Testis (tissue), 2 donors: ENCODE measurements at regions not wholly inside any gene's neighbourhood (a gene's known extent, or its start where the extent isn't known, plus 50 kb on each side); places are given as distances from the start of the nearest gene placed in this dataset.

ENCODE experiments used
- DNase-seq: peaks from one replicate; pipeline ENCODE4 v3.0.0-alpha.2; 2019
- H3K27ac ChIP-seq, 2 donors: fragments of 200-600 bp; sonication (generic); one replicate each; pipeline ENCODE4 v1.5.1; 2019
- H3K27me3 ChIP-seq: fragments of 200-600 bp; sonication (generic); one replicate; pipeline ENCODE4 v1.5.1; 2019
- H3K36me3 ChIP-seq: fragments of 200-600 bp; sonication (generic); one replicate; pipeline ENCODE4 v1.5.1; 2017; ENCODE audit warnings: low read depth; ENCODE audit errors: missing control alignments
- H3K4me1 ChIP-seq: fragments of 200-600 bp; sonication (generic); one replicate; pipeline ENCODE4 v1.5.1; 2019
- H3K4me3 ChIP-seq, 2 donors: fragments of 200-600 bp; sonication (generic); one replicate each; pipeline ENCODE4 v1.5.1; 2017 to 2019
- H3K9me3 ChIP-seq: fragments of 200-600 bp; sonication (generic); one replicate; pipeline ENCODE4 v1.5.1; 2017
- CTCF ChIP-seq, 3 experiments: fragments of 450-650 bp in 2 of 3; fragments of 200-600 bp in 1 of 3; sonication (generic) in 1 of 3; IDR thresholded peaks; one replicate each; pipeline ENCODE4 v1.5.1; 2016 to 2019; ENCODE audit warnings: antibody characterized with exemption in 3 of 3, mild to moderate bottlenecking in 2 of 3, moderate library complexity in 1 of 3
- POLR2A ChIP-seq: fragments of 450-650 bp; IDR thresholded peaks from one replicate; pipeline ENCODE4 v1.6.1; 2017; ENCODE audit warnings: antibody characterized with exemption, mild to moderate bottlenecking, moderate library complexity
- WGBS, 2 donors: methylation state at CpG; one replicate each; pipeline ENCODE4 v1.1.5; 2018; 5-methylcytosine and 5-hydroxymethylcytosine counted together
- intact Hi-C: fragments of 100-400 bp; cut with DNase I; formaldehyde crosslinking; loops from one replicate; pipeline ENCODE4 v1.15.1; 2023; ENCODE audit warnings: low total_unique reads

DNA sequence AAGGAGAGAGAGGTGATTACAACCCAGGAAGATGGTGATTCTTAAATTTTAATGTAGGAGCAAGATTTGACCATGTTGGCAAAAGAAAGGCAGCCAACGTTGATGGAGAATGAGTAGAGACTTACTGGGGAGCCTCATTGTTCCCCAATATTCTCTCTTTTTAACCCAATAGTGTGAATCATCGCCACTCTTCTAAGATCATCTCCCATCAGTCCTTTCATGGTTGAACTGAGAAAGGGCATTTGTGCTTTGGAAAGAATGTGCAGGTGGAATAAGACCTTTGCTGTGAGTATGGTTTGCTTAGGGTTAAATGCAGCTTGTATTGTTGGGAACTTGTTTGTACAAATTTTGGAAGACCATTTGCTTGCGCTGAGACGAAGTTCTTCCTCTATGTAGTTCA lies 231.0 kb downstream of the TBXT start:
- intact Hi-C loops, result no loop called here
- TF ChIP-seq POLR2A, result no peak
- TF ChIP-seq CTCF (IDR thresholded peaks at IDR 0.05), result no peak

DNA sequence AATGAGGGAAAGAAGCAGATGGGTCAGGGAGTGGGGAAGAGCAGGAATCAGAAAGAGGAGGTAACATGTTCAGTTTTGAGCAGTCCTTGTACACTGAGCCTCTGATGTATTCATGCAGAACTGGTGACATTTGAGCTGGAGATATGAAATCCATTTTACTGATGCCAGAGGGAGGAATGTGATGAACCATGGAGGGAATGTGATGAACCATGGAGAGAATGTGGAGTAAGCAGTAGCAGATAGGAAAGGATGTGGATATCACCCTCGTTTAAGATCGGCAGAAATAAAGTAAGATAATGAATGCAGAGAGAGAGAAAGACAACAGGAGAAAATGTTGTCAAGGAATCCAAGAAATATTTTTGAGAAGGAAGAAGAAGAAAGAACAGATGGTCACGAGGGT lies 231.6 kb downstream of the TBXT start:
- Histone ChIP-seq H3K27me3 (no peaks in the 10 kb centered on the region), H3K9me3 (no peaks in the 10 kb centered on the region), H3K27ac (no peak overlapping the region), H3K4me1 (no peaks in the 10 kb centered on the region), H3K4me3 (no peak overlapping the region), H3K36me3 (no peaks in the 10 kb centered on the region)
- TF ChIP-seq POLR2A, result no peak
- no peak for TF ChIP-seq CTCF (IDR thresholded peaks at IDR 0.05)
- intact Hi-C loops, result no loop called here
- DNase-seq, result no peak
- 79 to 87% methylated on average over 3 of the region's 3 CpGs for WGBS, 2 donors

More for the DNA sequence above, 231.0 kb downstream of the TBXT start:
- H3K4me1 ChIP-seq, result no peaks in the 10 kb centered on the region
- H3K27me3 ChIP-seq, result no peaks in the 10 kb centered on the region
- H3K9me3 ChIP-seq, result no peaks in the 10 kb centered on the region
- WGBS, 2 donors, result 89 to 98% methylated on average over 4 of the region's 4 CpGs
- no peaks in the 10 kb centered on the region for H3K36me3 ChIP-seq
- no peak for DNase-seq
- H3K4me3 ChIP-seq, result no peak overlapping the region
- no peak overlapping the region for H3K27ac ChIP-seq

- Histone ChIP-seq H3K27me3 (no peaks in the 10 kb centered on the region), H3K27ac (no peak overlapping the region), H3K4me3 (no peak overlapping the region), H3K4me1 (no peaks in the 10 kb centered on the region), H3K9me3 (no peaks in the 10 kb centered on the region), H3K36me3 (no peaks in the 10 kb centered on the region)
- 72 to 81% methylated on average over 9 of the region's 9 CpGs for WGBS, 2 donors
- intact Hi-C loops, result no loop called here
- TF ChIP-seq POLR2A (no peak), CTCF (IDR thresholded peaks at IDR 0.05) (no peak)
- DNase-seq, result no peak
Observed at GRCh38 chr6:165931675-165932074, 236.0 kb downstream of the TBXT start.

DNA sequence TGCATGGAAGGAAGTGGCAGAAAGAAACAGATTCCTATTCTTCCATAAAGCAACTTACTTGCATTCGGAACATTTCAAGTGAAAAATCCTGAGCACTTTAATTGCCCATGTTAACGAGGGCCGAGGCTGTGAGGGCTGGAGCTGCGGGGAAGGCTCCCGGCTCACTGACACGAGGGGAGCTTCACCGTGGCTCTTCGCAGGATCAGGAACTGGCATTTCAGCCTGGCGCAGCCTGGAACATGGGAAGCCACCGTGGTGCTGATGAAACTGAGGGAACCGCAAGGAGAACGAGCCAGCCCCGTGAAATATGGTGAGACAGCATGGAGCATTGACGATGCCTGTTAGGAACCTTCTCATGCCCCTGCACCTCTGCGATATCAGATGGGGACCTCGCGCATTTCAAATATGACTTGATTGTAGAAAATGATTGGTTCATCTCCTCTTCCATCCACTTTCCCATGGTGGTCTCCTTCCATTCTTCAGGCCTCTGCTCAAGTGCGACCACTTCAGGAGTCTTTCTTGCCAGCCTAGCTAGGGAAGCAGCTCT lies 236.9 kb downstream of the TBXT start:
- intact Hi-C loops, result no loop called here
- Histone ChIP-seq H3K36me3 (no peaks in the 10 kb centered on the region), H3K9me3 (no peaks in the 10 kb centered on the region), H3K27ac (no peak overlapping the region), H3K4me3 (no peak overlapping the region), H3K4me1 (no peaks in the 10 kb centered on the region), H3K27me3 (no peaks in the 10 kb centered on the region)
- WGBS, 2 donors, result 58 to 82% methylated on average over 18 of the region's 18 CpGs
- no peak for DNase-seq
- no peak for TF ChIP-seq CTCF (IDR thresholded peaks at IDR 0.05)
- no peak for TF ChIP-seq POLR2A

GRCh38 chr6:165929607-165930006 lies 238.0 kb downstream of the TBXT start:
- no peak for TF ChIP-seq CTCF (IDR thresholded peaks at IDR 0.05)
- intact Hi-C loops, result no loop called here
- Histone ChIP-seq H3K4me1 (no peaks in the 10 kb centered on the region), H3K27me3 (no peaks in the 10 kb centered on the region), H3K4me3 (no peak overlapping the region), H3K36me3 (no peaks in the 10 kb centered on the region), H3K27ac (no peak overlapping the region), H3K9me3 (no peaks in the 10 kb centered on the region)
- DNase-seq, result no peak
- WGBS, 2 donors, result 89 to 94% methylated on average over 7 to 8 of the region's 8 CpGs
